HEK293 (cell line): ENCODE measurements at regions not wholly inside any gene's neighbourhood (a gene's known extent, or its start where the extent isn't known, plus 50 kb on each side); places are given as distances from the start of the nearest gene placed in this dataset.
A peak's percentile ranks its signal among the peaks of the same experiment; 100 is the strongest.

Experiments used
- CTCF ChIA-PET: fragments of 350-600 bp; formaldehyde crosslinking; extraction: SDS; loops from one replicate; lab custom pipeline; 2021; ENCODE audit warnings: antibody characterized with exemption; lab: Yijun Ruan, JAX
- POLR2A ChIA-PET: fragments of 300-600 bp; formaldehyde crosslinking; extraction: SDS; loops from one replicate; lab custom pipeline; 2020; ENCODE audit warnings: antibody characterized with exemption, inconsistent platforms; lab: Yijun Ruan, JAX
- H3K27ac ChIP-seq: fragments of 200-500 bp; sonication (Bioruptor generic); 2 replicates; pipeline ENCODE4 v1.5.1; 2014; ENCODE audit warnings: low read depth, low read length, control low read depth, inconsistent platforms; ENCODE audit errors: extremely low read depth
- H3K36me3 ChIP-seq, 2 experiments: fragments of 200-500 bp in 1 of 2; sonication (Bioruptor generic) in 1 of 2; 1 replicate in 1 of 2; 2 replicates in 1 of 2; pipeline ENCODE4 v1.5.1; 2014 to 2017; ENCODE audit warnings: inconsistent platforms in 2 of 2, low read length in 2 of 2; ENCODE audit not compliant: control insufficient read depth in 2 of 2, insufficient read depth in 1 of 2
- H3K4me1 ChIP-seq: fragments of 200-500 bp; sonication (Bioruptor generic); 2 replicates; pipeline ENCODE4 v1.5.1; 2014; ENCODE audit warnings: mild to moderate bottlenecking, low read length, inconsistent platforms; ENCODE audit not compliant: control insufficient read depth, insufficient read depth
- H3K4me3 ChIP-seq: 2 replicates; pipeline ENCODE4 v1.5.1; 2011; ENCODE audit warnings: low read depth, mild to moderate bottlenecking, control low read depth, low read length, moderate library complexity
- H3K9me3 ChIP-seq: fragments of 200-500 bp; sonication (Bioruptor generic); 2 replicates; pipeline ENCODE4 v1.5.1; 2014; ENCODE audit warnings: low read depth, low read length, inconsistent platforms; ENCODE audit not compliant: control insufficient read depth, insufficient read depth
- KLF7 ChIP-seq: fragments of 450-650 bp; formaldehyde crosslinking; IDR thresholded peaks from 2 replicates; pipeline ENCODE4 v1.5.1; 2016; ENCODE audit warnings: missing biosample characterization, missing genetic modification characterization, borderline replicate concordance
- ZBTB20 ChIP-seq: fragments of 450-650 bp; formaldehyde crosslinking; IDR thresholded peaks from 2 replicates; pipeline ENCODE4 v1.5.1; 2016; ENCODE audit warnings: missing biosample characterization, missing genetic modification characterization
- ZEB2 ChIP-seq: fragments of 450-650 bp; formaldehyde crosslinking; IDR thresholded peaks from 2 replicates; pipeline ENCODE4 v1.5.1; 2016; ENCODE audit warnings: missing biosample characterization, missing genetic modification characterization
- ZNF335 ChIP-seq: fragments of 450-650 bp; formaldehyde crosslinking; conservative IDR thresholded peaks from 2 replicates; pipeline ENCODE4 v1.5.1; 2016; ENCODE audit warnings: missing biosample characterization, missing genetic modification characterization
- ZNF366 ChIP-seq: fragments of 450-650 bp; formaldehyde crosslinking; conservative IDR thresholded peaks from 2 replicates; pipeline ENCODE4 v1.5.1; 2016; ENCODE audit warnings: missing biosample characterization, missing genetic modification characterization
- ZNF548 ChIP-seq: fragments of 450-650 bp; formaldehyde crosslinking; IDR thresholded peaks from 2 replicates; pipeline ENCODE4 v1.5.1; 2016; ENCODE audit warnings: missing biosample characterization, missing genetic modification characterization
- ZNF600 ChIP-seq: fragments of 450-650 bp; formaldehyde crosslinking; IDR thresholded peaks from 2 replicates; pipeline ENCODE4 v1.5.1; 2016; ENCODE audit warnings: missing biosample characterization, missing genetic modification characterization
- ZNF792 ChIP-seq: fragments of 450-650 bp; formaldehyde crosslinking; IDR thresholded peaks from 2 replicates; pipeline ENCODE4 v1.5.1; 2016; ENCODE audit warnings: missing biosample characterization, missing genetic modification characterization
- TF ChIP-seq, protein P1 (sequence below): fragments of 450-650 bp; formaldehyde crosslinking; IDR thresholded peaks from 2 replicates; pipeline ENCODE4 v1.5.1; 2016; ENCODE audit warnings: missing biosample characterization, missing genetic modification characterization, low read depth
- TF ChIP-seq, protein P2 (sequence below): fragments of 450-650 bp; formaldehyde crosslinking; IDR thresholded peaks from 2 replicates; pipeline ENCODE4 v1.5.1; 2017; ENCODE audit warnings: missing biosample characterization, missing genetic modification characterization
- TF ChIP-seq, protein P3 (sequence below): fragments of 450-650 bp; formaldehyde crosslinking; IDR thresholded peaks from 2 replicates; pipeline ENCODE4 v1.5.1; 2016; ENCODE audit warnings: missing biosample characterization, missing genetic modification characterization
- TF ChIP-seq, protein P4 (sequence below): fragments of 450-650 bp; formaldehyde crosslinking; IDR thresholded peaks from 2 replicates; pipeline ENCODE4 v1.5.1; 2016; ENCODE audit warnings: missing biosample characterization, missing genetic modification characterization

DNA sequence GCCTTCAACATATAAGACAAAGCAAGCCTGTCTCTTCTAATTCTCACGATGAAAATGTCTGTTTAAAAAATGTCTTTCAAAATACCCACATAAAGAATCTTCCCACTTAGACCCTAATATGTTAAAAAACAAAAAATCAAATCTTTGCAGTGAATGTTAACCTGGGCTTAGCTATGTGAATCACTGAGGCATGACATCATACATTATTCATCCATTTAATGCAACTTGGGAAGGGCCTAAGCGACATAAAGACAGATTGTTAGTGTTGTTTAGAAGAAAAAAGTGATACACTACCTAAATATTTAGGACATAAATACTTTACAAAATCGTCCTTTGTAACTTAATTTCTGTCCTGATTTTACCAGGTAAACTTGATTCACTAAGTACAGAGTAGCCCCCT lies 648.5 kb upstream of the NRP1 start:
- Histone ChIP-seq H3K9me3 (no peaks in the 10 kb centered on the region), H3K4me3 (no peak overlapping the region), H3K27ac (no peak overlapping the region), H3K36me3 (no peaks in the 10 kb centered on the region), H3K4me1 (no peaks in the 10 kb centered on the region)
- ChIA-PET POLR2A (no interaction called here), CTCF (no interaction called here)
- TF ChIP-seq, protein P1, sequence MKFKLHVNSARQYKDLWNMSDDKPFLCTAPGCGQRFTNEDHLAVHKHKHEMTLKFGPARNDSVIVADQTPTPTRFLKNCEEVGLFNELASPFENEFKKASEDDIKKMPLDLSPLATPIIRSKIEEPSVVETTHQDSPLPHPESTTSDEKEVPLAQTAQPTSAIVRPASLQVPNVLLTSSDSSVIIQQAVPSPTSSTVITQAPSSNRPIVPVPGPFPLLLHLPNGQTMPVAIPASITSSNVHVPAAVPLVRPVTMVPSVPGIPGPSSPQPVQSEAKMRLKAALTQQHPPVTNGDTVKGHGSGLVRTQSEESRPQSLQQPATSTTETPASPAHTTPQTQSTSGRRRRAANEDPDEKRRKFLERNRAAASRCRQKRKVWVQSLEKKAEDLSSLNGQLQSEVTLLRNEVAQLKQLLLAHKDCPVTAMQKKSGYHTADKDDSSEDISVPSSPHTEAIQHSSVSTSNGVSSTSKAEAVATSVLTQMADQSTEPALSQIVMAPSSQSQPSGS (tag by site-specific recombination), result peak; percentile 43; the same call in 1 of the 2 replicates
- no peak for TF ChIP-seq ZNF548 (tag by site-specific recombination)

DNA sequence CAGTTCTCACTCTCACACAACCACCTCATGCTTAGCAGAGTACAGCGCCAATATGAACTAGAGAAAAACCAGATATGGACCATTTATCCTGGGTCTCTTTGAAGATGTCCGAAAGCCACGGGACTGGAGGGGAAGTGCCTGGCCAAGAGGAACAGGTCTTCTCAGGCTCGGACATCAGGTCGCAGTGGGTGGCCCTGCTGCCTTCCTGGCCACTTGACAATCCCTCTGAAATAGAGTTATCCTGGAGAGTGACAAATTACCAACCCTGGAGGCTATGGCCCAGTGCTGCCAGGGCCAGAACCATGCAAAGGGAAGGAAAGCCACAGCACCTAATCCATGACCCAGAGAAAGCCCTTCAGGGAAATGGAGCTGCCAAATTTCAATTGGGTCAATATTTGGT lies 646.8 kb upstream of the NRP1 start:
- POLR2A ChIA-PET, result no interaction called here
- TF ChIP-seq ZNF366 (tag by site-specific recombination), result no peak
- TF ChIP-seq, protein P2, sequence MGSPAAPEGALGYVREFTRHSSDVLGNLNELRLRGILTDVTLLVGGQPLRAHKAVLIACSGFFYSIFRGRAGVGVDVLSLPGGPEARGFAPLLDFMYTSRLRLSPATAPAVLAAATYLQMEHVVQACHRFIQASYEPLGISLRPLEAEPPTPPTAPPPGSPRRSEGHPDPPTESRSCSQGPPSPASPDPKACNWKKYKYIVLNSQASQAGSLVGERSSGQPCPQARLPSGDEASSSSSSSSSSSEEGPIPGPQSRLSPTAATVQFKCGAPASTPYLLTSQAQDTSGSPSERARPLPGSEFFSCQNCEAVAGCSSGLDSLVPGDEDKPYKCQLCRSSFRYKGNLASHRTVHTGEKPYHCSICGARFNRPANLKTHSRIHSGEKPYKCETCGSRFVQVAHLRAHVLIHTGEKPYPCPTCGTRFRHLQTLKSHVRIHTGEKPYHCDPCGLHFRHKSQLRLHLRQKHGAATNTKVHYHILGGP (tag by site-specific recombination), result no peak
- no peak for TF ChIP-seq ZNF335 (tag by site-specific recombination)
- no peak for TF ChIP-seq KLF7 (tag by site-specific recombination)
- no peak for TF ChIP-seq ZNF600
- Histone ChIP-seq H3K4me1 (no peaks in the 10 kb centered on the region), H3K9me3 (no peaks in the 10 kb centered on the region), H3K36me3 (no peaks in the 10 kb centered on the region), H3K27ac (no peak overlapping the region), H3K4me3 (no peak overlapping the region)
- CTCF ChIA-PET, result no interaction called here

DNA sequence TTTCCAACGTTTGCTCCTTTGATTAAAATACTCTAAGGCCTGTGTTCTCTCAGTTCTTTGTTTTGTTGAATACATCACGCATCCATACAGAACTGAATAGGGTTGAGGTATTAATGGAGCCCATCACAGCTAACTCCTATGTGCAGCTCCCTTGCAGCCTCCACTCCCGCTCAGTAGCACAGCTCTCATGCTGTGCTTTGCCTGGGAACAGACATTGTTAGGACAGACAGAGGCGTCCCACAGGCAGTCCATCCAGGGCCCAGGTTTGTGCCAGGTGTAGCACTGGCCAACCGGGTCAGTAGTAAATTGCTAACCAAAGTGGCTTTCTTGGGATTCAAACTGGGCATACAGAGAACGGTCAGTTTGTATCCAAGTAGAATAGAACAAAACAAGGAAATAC lies 644.7 kb upstream of the NRP1 start:
- H3K36me3 ChIP-seq, result no peaks in the 10 kb centered on the region
- ChIA-PET POLR2A (no interaction called here), CTCF (no interaction called here)
- no peak overlapping the region for H3K27ac ChIP-seq
- H3K4me1 ChIP-seq, result no peaks in the 10 kb centered on the region
- no peak overlapping the region for H3K4me3 ChIP-seq
- TF ChIP-seq, protein P3, sequence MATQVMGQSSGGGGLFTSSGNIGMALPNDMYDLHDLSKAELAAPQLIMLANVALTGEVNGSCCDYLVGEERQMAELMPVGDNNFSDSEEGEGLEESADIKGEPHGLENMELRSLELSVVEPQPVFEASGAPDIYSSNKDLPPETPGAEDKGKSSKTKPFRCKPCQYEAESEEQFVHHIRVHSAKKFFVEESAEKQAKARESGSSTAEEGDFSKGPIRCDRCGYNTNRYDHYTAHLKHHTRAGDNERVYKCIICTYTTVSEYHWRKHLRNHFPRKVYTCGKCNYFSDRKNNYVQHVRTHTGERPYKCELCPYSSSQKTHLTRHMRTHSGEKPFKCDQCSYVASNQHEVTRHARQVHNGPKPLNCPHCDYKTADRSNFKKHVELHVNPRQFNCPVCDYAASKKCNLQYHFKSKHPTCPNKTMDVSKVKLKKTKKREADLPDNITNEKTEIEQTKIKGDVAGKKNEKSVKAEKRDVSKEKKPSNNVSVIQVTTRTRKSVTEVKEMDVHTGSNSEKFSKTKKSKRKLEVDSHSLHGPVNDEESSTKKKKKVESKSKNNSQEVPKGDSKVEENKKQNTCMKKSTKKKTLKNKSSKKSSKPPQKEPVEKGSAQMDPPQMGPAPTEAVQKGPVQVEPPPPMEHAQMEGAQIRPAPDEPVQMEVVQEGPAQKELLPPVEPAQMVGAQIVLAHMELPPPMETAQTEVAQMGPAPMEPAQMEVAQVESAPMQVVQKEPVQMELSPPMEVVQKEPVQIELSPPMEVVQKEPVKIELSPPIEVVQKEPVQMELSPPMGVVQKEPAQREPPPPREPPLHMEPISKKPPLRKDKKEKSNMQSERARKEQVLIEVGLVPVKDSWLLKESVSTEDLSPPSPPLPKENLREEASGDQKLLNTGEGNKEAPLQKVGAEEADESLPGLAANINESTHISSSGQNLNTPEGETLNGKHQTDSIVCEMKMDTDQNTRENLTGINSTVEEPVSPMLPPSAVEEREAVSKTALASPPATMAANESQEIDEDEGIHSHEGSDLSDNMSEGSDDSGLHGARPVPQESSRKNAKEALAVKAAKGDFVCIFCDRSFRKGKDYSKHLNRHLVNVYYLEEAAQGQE (tag by site-specific recombination), result no peak
- no peak for TF ChIP-seq ZEB2
- TF ChIP-seq ZBTB20 (tag by site-specific recombination), result no peak
- TF ChIP-seq ZNF792 (tag by site-specific recombination), result no peak
- TF ChIP-seq, protein P4, sequence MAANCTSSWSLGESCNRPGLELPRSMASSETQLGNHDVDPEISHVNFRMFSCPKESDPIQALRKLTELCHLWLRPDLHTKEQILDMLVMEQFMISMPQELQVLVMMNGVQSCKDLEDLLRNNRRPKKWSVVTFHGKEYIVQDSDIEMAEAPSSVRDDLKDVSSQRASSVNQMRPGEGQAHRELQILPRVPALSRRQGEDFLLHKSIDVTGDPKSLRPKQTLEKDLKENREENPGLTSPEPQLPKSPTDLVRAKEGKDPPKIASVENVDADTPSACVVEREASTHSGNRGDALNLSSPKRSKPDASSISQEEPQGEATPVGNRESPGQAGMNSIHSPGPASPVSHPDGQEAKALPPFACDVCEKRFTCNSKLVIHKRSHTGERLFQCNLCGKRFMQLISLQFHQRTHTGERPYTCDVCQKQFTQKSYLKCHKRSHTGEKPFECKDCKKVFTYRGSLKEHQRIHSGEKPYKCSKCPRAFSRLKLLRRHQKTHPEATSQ, result no peak
- H3K9me3 ChIP-seq, result no peaks in the 10 kb centered on the region
